HG03135 (cell line): ENCODE measurements at regions not wholly inside any gene's neighbourhood (a gene's known extent, or its start where the extent isn't known, plus 50 kb on each side); places are given as distances from the start of the nearest gene placed in this dataset.

Experiments used
- ATAC-seq: cut with Tn5 transposase; IDR thresholded peaks from one replicate; pipeline ENCODE4 v1.9.1; 2021; ENCODE audit warnings: mild to moderate bottlenecking, moderate library complexity; ENCODE audit not compliant: unreplicated experiment

GRCh38 chr12:98053202-98053601, 462.2 kb upstream of the TMPO start:
- no peak for ATAC-seq

GRCh38 chr12:98057701-98058100, 457.7 kb upstream of the TMPO start:
- no peak for ATAC-seq

GRCh38 chr12:98058213-98058612, 457.2 kb upstream of the TMPO start:
- ATAC-seq = no peak

GRCh38 chr12:98058838-98059237, 456.6 kb upstream of the TMPO start:
- ATAC-seq = no peak

GRCh38 chr12:98059659-98060343, 455.6 kb upstream of the TMPO start:
- no peak for ATAC-seq

GRCh38 chr12:98060411-98060810, 455.0 kb upstream of the TMPO start:
- no peak for ATAC-seq

- ATAC-seq = no peak
Observed at GRCh38 chr12:98062464-98063245, 452.7 kb upstream of the TMPO start.

GRCh38 chr12:98064501-98064900, 450.9 kb upstream of the TMPO start:
- no peak for ATAC-seq

- ATAC-seq = no peak
Observed at GRCh38 chr12:98067795-98068194, 447.6 kb upstream of the TMPO start.

- ATAC-seq = no peak
Observed at GRCh38 chr12:98073610-98074009, 441.8 kb upstream of the TMPO start.

- ATAC-seq = no peak
Observed at GRCh38 chr12:98074286-98074685, 441.1 kb upstream of the TMPO start.

- ATAC-seq = no peak
Observed at GRCh38 chr12:98084391-98084790, 431.0 kb upstream of the TMPO start.

- ATAC-seq = no peak
Observed at GRCh38 chr12:98085046-98085755, 430.2 kb upstream of the TMPO start.

GRCh38 chr12:98090731-98091130, 424.7 kb upstream of the TMPO start:
- ATAC-seq = no peak

- ATAC-seq = no peak
Observed at GRCh38 chr12:98096436-98096835, 419.0 kb upstream of the TMPO start.

- ATAC-seq = no peak
Observed at GRCh38 chr12:98106031-98106683, 409.2 kb upstream of the TMPO start.

GRCh38 chr12:98109266-98109665, 406.1 kb upstream of the TMPO start:
- ATAC-seq = no peak

- no peak for ATAC-seq
Observed at GRCh38 chr12:98110536-98110935, 404.9 kb upstream of the TMPO start.

- no peak for ATAC-seq
Observed at GRCh38 chr12:98113548-98113947, 401.8 kb upstream of the TMPO start.

GRCh38 chr12:98121963-98122362, 393.4 kb upstream of the TMPO start:
- no peak for ATAC-seq

- ATAC-seq = no peak
Observed at GRCh38 chr12:98123021-98123461, 392.3 kb upstream of the TMPO start.
